ENCODE measurements at regions not wholly inside any gene's neighbourhood (a gene's known extent, or its start where the extent isn't known, plus 50 kb on each side); places are given as distances from the start of the nearest gene placed in this dataset.

- TF ChIP-seq CTCF (IDR thresholded peaks at IDR 0.05; ENCODE audit: extremely low read depth in 1 of 2, insufficient read depth in 1 of 2, low read depth in 1 of 2, low read length in 2 of 2): no peak
- no peak for TF ChIP-seq POLR2AphosphoS5 (IDR thresholded peaks at IDR 0.05; ENCODE audit: insufficient read depth, low read depth, low read length)
- no peak for TF ChIP-seq POLR2A (IDR thresholded peaks at IDR 0.05; ENCODE audit: low read depth, low read length)
- no peak for TF ChIP-seq EZH2 (IDR thresholded peaks at IDR 0.05; ENCODE audit: borderline replicate concordance, low read depth, low read length, severe bottlenecking)
These were observed 1086.1 kb upstream of the CELF4 start for GRCh38 chr18:38651736-38652135.

Measured in endothelial cell of umbilical vein (primary cell).